H1 (cell line): ENCODE measurements at regions not wholly inside any gene's neighbourhood (a gene's known extent, or its start where the extent isn't known, plus 50 kb on each side); places are given as distances from the start of the nearest gene placed in this dataset.

Source experiments
- CTCF ChIA-PET: fragments of 300-600 bp; sonication (Branson Sonifier 250); formaldehyde crosslinking; loops from one replicate; lab custom pipeline; 2021; ENCODE audit not compliant: partially characterized antibody; lab: Charles Lee
- POLR2A ChIA-PET: fragments of 300-600 bp; sonication (Branson Sonifier 250); formaldehyde crosslinking; loops from one replicate; lab custom pipeline; 2021; ENCODE audit warnings: inconsistent platforms; ENCODE audit not compliant: partially characterized antibody; lab: Charles Lee
- DNase-seq, 2 experiments: peaks; one replicate each; pipeline versions ENCODE4 v3.0.0 to v3.0.0-alpha.2; 2010 to 2022; ENCODE audit warnings: low spot score in 2 of 2, low read depth in 1 of 2, mixed read lengths in 1 of 2
- FAIRE-seq: peaks from 2 replicates; lab custom pipeline; 2011; peaks lifted over from hg19 to GRCh38; lab: Jason Lieb, UNC
- H2AFZ ChIP-seq: 2 replicates; pipeline ENCODE4 v1.8.1; 2012; ENCODE audit warnings: low read length, inconsistent platforms
- H2AK5ac ChIP-seq: 2 replicates; pipeline ENCODE4 v1.6.1; 2013; ENCODE audit warnings: low read depth, low read length
- H2BK120ac ChIP-seq: replicated peaks from 2 replicates; pipeline ENCODE3; 2013; ENCODE audit warnings: low read depth, low read length, inconsistent platforms
- H2BK12ac ChIP-seq: 2 replicates; pipeline ENCODE4 v1.6.1; 2013; ENCODE audit warnings: low read depth, low read length
- H2BK15ac ChIP-seq: 2 replicates; pipeline ENCODE4 v1.6.1; 2013; ENCODE audit warnings: low read length
- H2BK20ac ChIP-seq: 2 replicates; pipeline ENCODE4 v1.6.1; 2013; ENCODE audit warnings: low read length
- H2BK5ac ChIP-seq: 2 replicates; pipeline ENCODE4 v1.6.1; 2013; ENCODE audit warnings: low read depth, low read length
- H3K14ac ChIP-seq: 2 replicates; pipeline ENCODE4 v1.6.1; 2013; ENCODE audit warnings: inconsistent platforms; ENCODE audit not compliant: insufficient read length
- H3K18ac ChIP-seq: 2 replicates; pipeline ENCODE4 v1.6.1; 2013; ENCODE audit warnings: low read length; ENCODE audit errors: extremely low read depth
- H3K23ac ChIP-seq: 2 replicates; pipeline ENCODE4 v1.6.1; 2013; ENCODE audit warnings: inconsistent platforms; ENCODE audit not compliant: insufficient read length
- H3K23me2 ChIP-seq: 2 replicates; pipeline ENCODE4 v1.6.1; 2013; ENCODE audit warnings: low read depth, low read length
- H3K27ac ChIP-seq: 2 replicates; pipeline ENCODE4 v1.6.1; 2011; ENCODE audit warnings: low read depth, low read length, inconsistent platforms
- H3K27me3 ChIP-seq, 4 experiments: replicated peaks in 1 of 4; 1 replicate in 1 of 4; 2 replicates in 3 of 4; pipeline versions ENCODE4 v1.6.1 to v1.8.1; 2011 to 2013; ENCODE audit warnings: low read length in 3 of 4, mild to moderate bottlenecking in 3 of 4, inconsistent platforms in 2 of 4, mixed read lengths in 2 of 4, moderate library complexity in 1 of 4; ENCODE audit not compliant: control insufficient read depth in 3 of 4, insufficient read depth in 3 of 4; ENCODE audit errors: extremely low read depth in 1 of 4
- H3K36me3 ChIP-seq, 4 experiments: 2 replicates each; pipeline versions ENCODE4 v1.6.1 to v1.8.1; 2011 to 2013; ENCODE audit warnings: mild to moderate bottlenecking in 4 of 4, low read length in 3 of 4, moderate library complexity in 2 of 4, control low read depth in 1 of 4, inconsistent platforms in 1 of 4; ENCODE audit not compliant: insufficient read depth in 4 of 4, control insufficient read depth in 2 of 4
- H3K4ac ChIP-seq: replicated peaks from 2 replicates; pipeline ENCODE3; 2013; ENCODE audit warnings: low read length, low read depth, mixed read lengths, inconsistent platforms; ENCODE audit not compliant: insufficient read length
- H3K4me1 ChIP-seq, 4 experiments: replicated peaks in 1 of 4; 1 replicate in 1 of 4; 2 replicates in 3 of 4; pipeline versions ENCODE4 v1.6.1 to v1.8.1; 2011 to 2013; ENCODE audit warnings: low read length in 3 of 4, inconsistent platforms in 2 of 4, mixed read lengths in 1 of 4; ENCODE audit not compliant: insufficient read depth in 4 of 4, control insufficient read depth in 3 of 4
- H3K4me2 ChIP-seq, 2 experiments: 2 replicates each; pipeline versions ENCODE4 v1.6.1 to v1.8.1; 2011 to 2013; ENCODE audit warnings: low read depth in 2 of 2, low read length in 2 of 2, control low read depth in 1 of 2, inconsistent platforms in 1 of 2, mild to moderate bottlenecking in 1 of 2; ENCODE audit not compliant: insufficient read depth in 1 of 2
- H3K4me3 ChIP-seq, 4 experiments: fragments of 200-600, 300-600 bp in 1 of 4; sonication (generic), shearing (Covaris generic), sonication (Bioruptor Twin) in 1 of 4; 2 replicates each; pipeline versions ENCODE4 v1.5.1 to v1.8.1; 2011 to 2016; ENCODE audit warnings: low read length in 4 of 4, low read depth in 3 of 4, control low read depth in 2 of 4, inconsistent platforms in 2 of 4, mild to moderate bottlenecking in 2 of 4, mixed read lengths in 1 of 4, moderate library complexity in 1 of 4; ENCODE audit not compliant: insufficient read depth in 2 of 4; ENCODE audit errors: extremely low read depth in 1 of 4
- H3K56ac ChIP-seq: replicated peaks from 2 replicates; pipeline ENCODE3; 2013; ENCODE audit warnings: low read depth, mild to moderate bottlenecking, mixed read lengths, low read length, inconsistent platforms; ENCODE audit not compliant: insufficient read length
- H3K79me1 ChIP-seq: 2 replicates; pipeline ENCODE4 v1.6.1; 2013; ENCODE audit warnings: low read depth, low read length, control low read depth
- H3K79me2 ChIP-seq, 2 experiments: 2 replicates each; pipeline versions ENCODE4 v1.6.1 to v1.8.1; 2012 to 2013; ENCODE audit warnings: low read length in 2 of 2, mild to moderate bottlenecking in 2 of 2, inconsistent platforms in 1 of 2; ENCODE audit not compliant: insufficient read depth in 2 of 2, control insufficient read depth in 1 of 2
- H3K9ac ChIP-seq, 4 experiments: replicated peaks in 1 of 4; 1 replicate in 1 of 4; 2 replicates in 3 of 4; pipeline versions ENCODE4 v1.6.1 to v1.8.1; 2011 to 2013; ENCODE audit warnings: low read depth in 3 of 4, low read length in 3 of 4, control low read depth in 2 of 4, mild to moderate bottlenecking in 2 of 4, moderate library complexity in 2 of 4, inconsistent platforms in 1 of 4; ENCODE audit errors: extremely low read depth in 1 of 4
- H3K9me3 ChIP-seq, 2 experiments: 2 replicates each; pipeline versions ENCODE4 v1.6.1 to v1.8.1; 2012 to 2013; ENCODE audit warnings: mild to moderate bottlenecking in 2 of 2, moderate library complexity in 2 of 2, control low read depth in 1 of 2, inconsistent platforms in 1 of 2, low read depth in 1 of 2, low read length in 1 of 2, mixed read lengths in 1 of 2; ENCODE audit not compliant: insufficient read depth in 2 of 2
- H4K20me1 ChIP-seq, 2 experiments: replicated peaks in 1 of 2; 2 replicates each; pipeline versions ENCODE3 to v1.8.1; 2011 to 2013; ENCODE audit warnings: inconsistent platforms in 2 of 2, low read length in 2 of 2, mild to moderate bottlenecking in 1 of 2; ENCODE audit not compliant: insufficient read depth in 2 of 2, control insufficient read depth in 1 of 2
- H4K5ac ChIP-seq: 2 replicates; pipeline ENCODE4 v1.6.1; 2013; ENCODE audit warnings: low read length, low read depth, mixed read lengths, inconsistent platforms; ENCODE audit not compliant: insufficient read length
- H4K8ac ChIP-seq: 2 replicates; pipeline ENCODE4 v1.8.0; 2013; ENCODE audit warnings: mild to moderate bottlenecking, moderate library complexity, low read length, inconsistent platforms; ENCODE audit not compliant: insufficient read depth; ENCODE audit errors: extremely low read depth
- H4K91ac ChIP-seq: replicated peaks from 2 replicates; pipeline ENCODE3; 2013; ENCODE audit warnings: low read length, mixed read lengths, inconsistent platforms; ENCODE audit not compliant: insufficient read length
- CEBPB ChIP-seq: IDR thresholded peaks from 2 replicates; pipeline ENCODE4 v1.6.1; 2012; ENCODE audit warnings: low read depth, low read length
- CTBP2 ChIP-seq: IDR thresholded peaks from 2 replicates; pipeline ENCODE4 v1.7.0; 2011; ENCODE audit warnings: borderline replicate concordance, mild to moderate bottlenecking, moderate library complexity, mixed read lengths, low read length; ENCODE audit not compliant: insufficient read depth, insufficient read length
- GTF2F1 ChIP-seq: IDR thresholded peaks from 2 replicates; pipeline ENCODE4 v1.6.1; 2012; ENCODE audit warnings: low read depth, low read length, improper control_type of control experiment, borderline replicate concordance
- POLR2AphosphoS5 ChIP-seq: IDR thresholded peaks from 2 replicates; pipeline ENCODE4 v1.6.1; 2011; ENCODE audit warnings: low read depth, low read length
- SP4 ChIP-seq: IDR thresholded peaks from 2 replicates; pipeline ENCODE4 v1.6.1; 2012; ENCODE audit warnings: low read length, inconsistent platforms
- SUZ12 ChIP-seq: fragments of 200-600 bp; sonication (generic); IDR thresholded peaks from 2 replicates; pipeline ENCODE4 v1.6.1; 2012; ENCODE audit warnings: mild to moderate bottlenecking, inconsistent platforms, low read length, moderate library complexity, mixed read lengths
- WGBS, 2 experiments: shearing (Covaris generic) in 1 of 2; methylation state at CpG; one replicate each; pipeline versions ENCODE4 v1.1.6 to v1.1.7; 2013 to 2015; ENCODE audit warnings: low lambda C conversion rate in 2 of 2, mixed read lengths in 2 of 2, inconsistent platforms in 1 of 2, low coverage in 1 of 2, missing lambda C conversion rate in 1 of 2; ENCODE audit not compliant: insufficient replicate concordance in 2 of 2, insufficient coverage in 1 of 2, insufficient read length in 1 of 2; ENCODE audit errors: extremely low coverage in 1 of 2, missing lambda C conversion rate in 1 of 2; 5-methylcytosine and 5-hydroxymethylcytosine counted together
- TF ChIP-seq, protein P1 (sequence below): IDR thresholded peaks from 2 replicates; pipeline ENCODE4 v1.6.1; 2012; ENCODE audit warnings: inconsistent platforms

DNA sequence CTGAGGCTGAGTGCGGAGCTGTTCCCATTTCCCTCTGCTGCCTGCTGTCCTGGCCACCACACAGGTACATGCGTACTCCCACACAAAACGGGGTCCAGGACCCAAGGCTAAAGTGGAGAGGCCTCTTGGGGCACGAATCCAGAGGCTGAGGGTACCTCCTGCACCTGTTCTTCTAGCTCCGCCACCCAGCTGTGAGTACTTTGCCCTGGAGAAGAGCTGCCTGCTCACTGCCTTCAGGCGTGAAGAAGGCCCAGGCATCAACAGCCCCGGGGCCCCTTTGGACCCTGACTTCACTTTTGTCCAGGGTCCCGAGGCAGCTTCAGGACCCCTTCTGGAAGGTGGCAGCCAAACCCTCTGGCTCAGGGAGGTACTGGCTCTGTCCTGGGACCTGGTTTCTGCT, 88.6 kb downstream of the HIF1AN start:
- no peak overlapping the region for H4K8ac ChIP-seq
- CTCF ChIA-PET: interaction anchor here (0.7 to 11.7 kb wide), 14 partner anchors 8 to 243 kb away, joined by 3 to 88 read pairs (median 3); no protein-coding TSS in a partner anchor
- no peak overlapping the region for H3K14ac ChIP-seq
- peak overlapping the region; percentile 12; the same call in 1 of the 2 replicates for H2BK12ac ChIP-seq
- H3K56ac ChIP-seq: no peak overlapping the region
- peak overlapping the region; percentile 9; the same call in 1 of the 2 replicates for H2BK20ac ChIP-seq
- H2AFZ ChIP-seq: no peak overlapping the region
- H3K79me1 ChIP-seq: no peaks in the 10 kb centered on the region
- WGBS, 2 experiments: 90% methylated on average over 8 of the region's 8 CpGs; no CpG with 5 or more reads in 1 of the 2 experiments
- peak overlapping the region; percentile 65; the same call in 1 of the 2 replicates for H2BK15ac ChIP-seq
- peaks cover 5 to 14% (median 8%) of the 10 kb centered on the region in 4 experiments for H3K4me1 ChIP-seq
- FAIRE-seq (no peak), DNase-seq (no peak)
- no peak overlapping the region for H3K4me2 ChIP-seq
- H2BK120ac ChIP-seq: no peak overlapping the region
- peaks cover 3% of the 10 kb centered on the region; the same call in 1 of the 2 replicates for H3K23me2 ChIP-seq
- no peak overlapping the region for H3K4me3 ChIP-seq
- no peak overlapping the region; the same call in 1 of the 2 replicates for H3K18ac ChIP-seq
- no peaks in the 10 kb centered on the region for H3K36me3 ChIP-seq
- peak overlapping the region; percentile 25 for H3K4ac ChIP-seq
- H3K27ac ChIP-seq: no peak overlapping the region
- no peak overlapping the region for H2AK5ac ChIP-seq
- H3K79me2 ChIP-seq: no peaks in the 10 kb centered on the region
- POLR2A ChIA-PET: interaction anchor here (0.8 to 1.3 kb wide), 3 partner anchors 9 to 54 kb away, joined by 3 read pairs; no protein-coding TSS in a partner anchor
- H3K23ac ChIP-seq: no peak overlapping the region
- H2BK5ac ChIP-seq: peak overlapping the region; percentile 60; the same call in 1 of the 2 replicates
- H3K9me3 ChIP-seq: no peaks in the 10 kb centered on the region
- no peak overlapping the region; a peak in 1 of 7 replicates for H3K9ac ChIP-seq
- no peaks in the 10 kb centered on the region for H4K20me1 ChIP-seq
- H4K91ac ChIP-seq: peak overlapping the region; percentile 37
- no peaks in the 10 kb centered on the region for H3K27me3 ChIP-seq
- no peak overlapping the region for H4K5ac ChIP-seq
- TF ChIP-seq CEBPB (no peak), POLR2AphosphoS5 (no peak), SUZ12 (no peak), CTBP2 (no peak), SP4 (no peak), GTF2F1 (no peak)
- TF ChIP-seq, protein P1, sequence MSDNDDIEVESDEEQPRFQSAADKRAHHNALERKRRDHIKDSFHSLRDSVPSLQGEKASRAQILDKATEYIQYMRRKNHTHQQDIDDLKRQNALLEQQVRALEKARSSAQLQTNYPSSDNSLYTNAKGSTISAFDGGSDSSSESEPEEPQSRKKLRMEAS: no peak
